GM23248 (cell line): ENCODE measurements at regions not wholly inside any gene's neighbourhood (a gene's known extent, or its start where the extent isn't known, plus 50 kb on each side); places are given as distances from the start of the nearest gene placed in this dataset.

Experiments used
- DNase-seq: peaks from one replicate; pipeline ENCODE4 v3.0.0-alpha.2; 2015
- H2AFZ ChIP-seq: fragments of 200-600 bp; sonication (generic); 2 replicates; pipeline ENCODE4 v1.6.1; 2016; ENCODE audit warnings: antibody characterized with exemption
- H3F3A ChIP-seq: fragments of 200-600 bp; sonication (generic); 2 replicates; pipeline ENCODE4 v1.6.1; 2016; ENCODE audit warnings: mild to moderate bottlenecking, antibody characterized with exemption, mixed run types; ENCODE audit not compliant: insufficient read depth
- H3K27ac ChIP-seq: fragments of 200-600 bp; sonication (generic); 2 replicates; pipeline ENCODE4 v1.5.1; 2016; ENCODE audit warnings: mild to moderate bottlenecking
- H3K27me3 ChIP-seq: fragments of 200-600 bp; sonication (generic); replicated peaks from 2 replicates; pipeline ENCODE4 v1.6.1; 2016; ENCODE audit warnings: mild to moderate bottlenecking; ENCODE audit not compliant: insufficient read depth
- H3K36me3 ChIP-seq: fragments of 200-600 bp; sonication (generic); 2 replicates; pipeline ENCODE4 v1.6.1; 2016; ENCODE audit warnings: low read depth, mild to moderate bottlenecking
- H3K4me1 ChIP-seq: fragments of 200-600 bp; sonication (generic); 2 replicates; pipeline ENCODE4 v1.6.1; 2016; ENCODE audit warnings: mild to moderate bottlenecking; ENCODE audit not compliant: insufficient read depth
- H3K4me2 ChIP-seq: fragments of 200-600 bp; sonication (generic); one replicate; pipeline ENCODE4 v1.6.1; 2016; ENCODE audit warnings: mild to moderate bottlenecking; ENCODE audit not compliant: unreplicated experiment
- H3K4me3 ChIP-seq: fragments of 200-600 bp; sonication (generic); 2 replicates; pipeline ENCODE4 v1.5.1; 2016; ENCODE audit warnings: mild to moderate bottlenecking
- H3K79me2 ChIP-seq: fragments of 200-600 bp; sonication (generic); 2 replicates; pipeline ENCODE4 v1.6.1; 2016; ENCODE audit warnings: mild to moderate bottlenecking; ENCODE audit not compliant: insufficient read depth
- H3K9ac ChIP-seq: fragments of 200-600 bp; sonication (generic); 2 replicates; pipeline ENCODE4 v1.6.1; 2016; ENCODE audit warnings: mild to moderate bottlenecking
- H3K9me2 ChIP-seq: fragments of 200-600 bp; sonication (generic); 2 replicates; pipeline ENCODE4 v1.6.1; 2016; ENCODE audit warnings: mixed run types, mild to moderate bottlenecking, moderate library complexity; ENCODE audit not compliant: insufficient read depth
- H3K9me3 ChIP-seq: fragments of 200-600 bp; sonication (generic); one replicate; pipeline ENCODE4 v1.6.1; 2017; ENCODE audit warnings: low read depth
- H4K20me1 ChIP-seq: fragments of 200-600 bp; sonication (generic); 2 replicates; pipeline ENCODE4 v1.6.0; 2016; ENCODE audit not compliant: insufficient read depth
- EZH2 ChIP-seq: fragments of 200-600 bp; sonication (generic); IDR thresholded peaks from 2 replicates; pipeline ENCODE4 v1.6.1; 2018; ENCODE audit warnings: antibody characterized with exemption, mild to moderate bottlenecking; ENCODE audit not compliant: insufficient read depth, poor library complexity, severe bottlenecking
- EZH2phosphoT487 ChIP-seq: fragments of 200-600 bp; sonication (generic); IDR thresholded peaks from 2 replicates; pipeline ENCODE4 v1.6.1; 2018; ENCODE audit warnings: antibody characterized with exemption, moderate library complexity, mild to moderate bottlenecking, low read depth; ENCODE audit not compliant: insufficient read depth
- WGBS, 2 experiments: methylation state at CpG; one replicate each; pipeline ENCODE4 v1.1.6; 2015 to 2017; ENCODE audit warnings: low lambda C conversion rate in 2 of 2, low coverage in 1 of 2; ENCODE audit errors: missing lambda C conversion rate in 2 of 2; 5-methylcytosine and 5-hydroxymethylcytosine counted together
- in situ Hi-C: fragments of 300-500 bp; cut with MboI; formaldehyde crosslinking; loops from 2 replicates; pipeline ENCODE4 v1.15.0; 2020

DNA sequence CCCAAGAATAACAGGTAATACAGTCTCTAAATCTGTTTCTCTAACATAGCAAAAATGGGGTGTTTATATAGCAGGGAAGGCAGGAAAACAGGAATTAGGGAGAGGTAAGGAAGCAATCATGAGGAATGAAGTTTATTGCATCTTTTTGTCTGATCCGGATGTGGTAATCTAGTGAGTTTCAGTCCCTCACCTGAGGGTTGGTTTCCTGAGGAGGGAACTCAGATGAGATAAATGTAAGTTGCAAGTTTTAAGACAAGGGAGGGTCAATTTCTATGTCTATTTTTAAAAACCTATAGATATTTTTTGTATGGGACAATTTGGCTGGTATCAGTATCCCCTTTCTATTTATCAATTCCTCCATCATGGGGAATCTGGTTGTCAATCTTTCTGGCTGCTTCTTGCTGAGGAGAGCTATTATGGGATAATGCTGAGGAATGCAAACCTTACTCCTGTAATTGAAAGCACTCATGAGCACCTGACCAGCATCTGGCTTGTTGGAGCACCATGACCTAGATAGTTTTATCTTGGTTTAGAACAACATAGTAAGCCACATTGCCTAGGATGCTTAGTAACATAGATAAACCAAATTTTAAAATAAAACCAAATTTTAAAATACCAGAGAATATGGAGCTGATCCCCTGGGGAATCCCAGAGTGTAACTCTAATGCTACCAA, 130.1 kb downstream of the ADAM29 start:
- Histone ChIP-seq H3K9me2 (no peaks in the 10 kb centered on the region), H3K9ac (no peak overlapping the region), H3K36me3 (no peaks in the 10 kb centered on the region), H3K79me2 (no peaks in the 10 kb centered on the region), H3K4me3 (no peak overlapping the region), H2AFZ (no peak overlapping the region), H3K4me1 (no peaks in the 10 kb centered on the region), H3K9me3 (no peaks in the 10 kb centered on the region), H3F3A (no peaks in the 10 kb centered on the region), H3K27ac (no peak overlapping the region), H3K4me2 (no peak overlapping the region), H3K27me3 (no peaks in the 10 kb centered on the region), H4K20me1 (no peaks in the 10 kb centered on the region)
- no peak for DNase-seq
- in situ Hi-C loops, result no loop called here
- 22 to 38% methylated on average over 1 of the region's 1 CpG for WGBS, 2 experiments
- no peak for TF ChIP-seq EZH2phosphoT487
- no peak for TF ChIP-seq EZH2

DNA sequence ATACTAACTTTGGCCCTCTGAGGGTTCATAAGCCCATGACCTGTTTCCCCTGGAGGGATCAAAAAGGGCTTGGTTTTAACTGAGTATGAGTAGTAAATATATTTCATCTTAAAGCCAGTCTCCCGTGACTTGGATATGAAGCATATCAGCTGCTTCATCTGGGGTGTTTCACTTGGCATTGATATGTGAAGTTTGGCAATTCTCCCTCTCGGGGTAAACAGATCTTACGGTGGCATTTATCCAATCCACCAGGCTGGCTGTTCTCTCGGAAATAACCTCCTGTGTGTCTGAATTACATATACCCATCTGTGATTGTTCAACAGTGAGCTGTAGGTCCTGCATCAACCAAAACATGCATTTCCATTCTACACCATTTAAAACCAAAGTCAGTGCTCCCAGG, 130.7 kb downstream of the ADAM29 start:
- WGBS, 2 experiments, result 8 to 19% methylated on average over 4 of the region's 4 CpGs
- Histone ChIP-seq H2AFZ (no peak overlapping the region), H3K27ac (no peak overlapping the region), H3K4me2 (no peak overlapping the region), H3K79me2 (no peaks in the 10 kb centered on the region), H3K27me3 (no peaks in the 10 kb centered on the region), H3K9me3 (no peaks in the 10 kb centered on the region), H4K20me1 (no peaks in the 10 kb centered on the region), H3F3A (no peaks in the 10 kb centered on the region), H3K36me3 (no peaks in the 10 kb centered on the region), H3K9ac (no peak overlapping the region), H3K4me1 (no peaks in the 10 kb centered on the region), H3K9me2 (no peaks in the 10 kb centered on the region), H3K4me3 (no peak overlapping the region)
- in situ Hi-C loops, result no loop called here
- DNase-seq, result no peak
- TF ChIP-seq EZH2 (no peak), EZH2phosphoT487 (no peak)

DNA sequence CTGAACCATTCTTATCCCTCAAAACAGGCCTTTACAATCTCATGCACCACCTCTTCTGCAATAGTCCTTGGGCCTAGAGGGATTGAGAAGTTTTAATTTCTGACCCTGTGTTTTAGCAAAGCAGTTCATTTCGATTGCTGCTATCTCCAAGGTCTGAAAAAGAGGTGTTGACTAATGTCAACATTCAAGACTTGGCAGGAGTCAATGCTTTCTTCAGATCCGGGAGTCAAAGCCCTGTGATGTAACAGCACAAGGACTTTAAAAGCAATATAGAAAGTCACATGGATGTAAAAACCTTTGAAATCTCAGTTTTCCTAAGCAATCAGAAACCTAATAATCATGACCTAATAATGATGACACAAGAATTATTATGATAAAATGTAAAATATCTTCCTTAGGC, 133.8 kb downstream of the ADAM29 start:
- Histone ChIP-seq H4K20me1 (no peaks in the 10 kb centered on the region), H3K4me1 (no peaks in the 10 kb centered on the region), H3K9ac (no peak overlapping the region), H3K27me3 (no peaks in the 10 kb centered on the region), H3K9me3 (no peaks in the 10 kb centered on the region), H3K4me3 (no peak overlapping the region), H3K9me2 (no peaks in the 10 kb centered on the region), H3K27ac (no peak overlapping the region), H3F3A (no peaks in the 10 kb centered on the region), H3K36me3 (no peaks in the 10 kb centered on the region), H2AFZ (no peak overlapping the region), H3K4me2 (no peak overlapping the region), H3K79me2 (no peaks in the 10 kb centered on the region)
- DNase-seq, result no peak
- WGBS, 2 experiments, result 2 to 4% methylated on average over 2 of the region's 2 CpGs
- TF ChIP-seq EZH2phosphoT487, result no peak
- TF ChIP-seq EZH2, result no peak
- in situ Hi-C loops, result no loop called here

DNA sequence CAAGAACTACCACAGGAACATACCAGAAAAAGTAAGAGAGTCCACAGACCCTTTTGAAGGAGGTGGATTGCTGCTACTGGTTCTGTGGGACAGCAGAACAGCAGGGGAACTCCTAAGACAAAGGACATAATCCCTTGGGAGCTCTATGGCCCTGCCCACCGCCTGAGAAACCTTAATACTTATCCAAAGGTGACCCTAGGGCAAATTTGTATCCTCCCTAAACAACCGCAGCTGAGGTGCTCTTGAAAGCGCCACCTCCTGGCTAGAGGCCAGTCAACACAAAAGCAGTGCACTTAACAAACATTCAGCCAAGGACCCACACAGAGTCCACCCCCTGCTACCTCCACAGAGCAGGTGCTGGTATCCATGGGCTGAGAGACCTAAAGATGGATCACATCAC, 136.8 kb downstream of the ADAM29 start:
- WGBS, 2 experiments, result 24 to 39% methylated on average over 3 of the region's 3 CpGs

DNA sequence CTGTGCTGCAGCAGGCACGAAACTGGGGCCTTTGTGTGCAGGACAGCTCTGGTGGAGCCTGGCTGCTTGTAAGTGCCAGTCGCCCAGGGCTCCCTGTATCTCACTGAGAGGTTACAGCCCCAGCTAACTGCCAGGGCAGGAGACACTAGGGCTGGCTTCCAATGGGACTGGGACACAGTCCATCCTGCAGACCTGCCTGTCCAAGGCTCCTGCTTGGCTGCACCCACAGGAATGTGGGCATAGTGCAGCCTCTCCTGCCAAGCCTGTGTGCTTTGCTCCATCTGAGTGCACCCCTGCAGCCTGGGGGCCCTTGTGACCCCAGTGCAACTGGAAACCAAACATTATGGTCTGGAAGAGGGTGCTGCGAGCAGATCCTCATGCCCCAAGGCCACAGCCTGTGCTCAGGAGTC, 144.0 kb downstream of the ADAM29 start:
- H3K4me1 ChIP-seq, result no peaks in the 10 kb centered on the region
- no peaks in the 10 kb centered on the region for H3F3A ChIP-seq
- no peak overlapping the region for H2AFZ ChIP-seq
- no peaks in the 10 kb centered on the region for H3K27me3 ChIP-seq
- TF ChIP-seq EZH2, result no peak
- TF ChIP-seq EZH2phosphoT487, result no peak
- no peaks in the 10 kb centered on the region for H3K9me3 ChIP-seq
- no peak for DNase-seq
- no peaks in the 10 kb centered on the region for H4K20me1 ChIP-seq
- in situ Hi-C loops, result no loop called here
- H3K27ac ChIP-seq, result no peak overlapping the region
- no peak overlapping the region for H3K9ac ChIP-seq
- H3K4me2 ChIP-seq, result no peak overlapping the region
- no peaks in the 10 kb centered on the region for H3K9me2 ChIP-seq
- H3K4me3 ChIP-seq, result no peak overlapping the region
- H3K79me2 ChIP-seq, result no peaks in the 10 kb centered on the region
- no peaks in the 10 kb centered on the region for H3K36me3 ChIP-seq
- WGBS, 2 experiments, result 3 to 22% methylated on average over 3 of the region's 3 CpGs

More for the DNA sequence above, 136.8 kb downstream of the ADAM29 start:
- DNase-seq, result no peak
- no peaks in the 10 kb centered on the region for H3K4me1 ChIP-seq
- no peak overlapping the region for H3K4me3 ChIP-seq
- no peaks in the 10 kb centered on the region for H3K36me3 ChIP-seq
- no peaks in the 10 kb centered on the region for H4K20me1 ChIP-seq
- no peaks in the 10 kb centered on the region for H3K27me3 ChIP-seq
- H2AFZ ChIP-seq, result no peak overlapping the region
- H3K27ac ChIP-seq, result no peak overlapping the region
- no peaks in the 10 kb centered on the region for H3K9me3 ChIP-seq
- no peak overlapping the region for H3K4me2 ChIP-seq
- H3K9ac ChIP-seq, result no peak overlapping the region
- no peaks in the 10 kb centered on the region for H3K79me2 ChIP-seq
- H3K9me2 ChIP-seq, result no peaks in the 10 kb centered on the region
- in situ Hi-C loops, result no loop called here
- H3F3A ChIP-seq, result no peaks in the 10 kb centered on the region
- TF ChIP-seq EZH2phosphoT487 (no peak), EZH2 (no peak)
